GM18511 (cell line): ENCODE measurements at regions not wholly inside any gene's neighbourhood (a gene's known extent, or its start where the extent isn't known, plus 50 kb on each side); places are given as distances from the start of the nearest gene placed in this dataset.

ENCODE experiments used
- ATAC-seq: cut with Tn5 transposase; IDR thresholded peaks from one replicate; pipeline ENCODE4 v1.9.1; 2021; ENCODE audit warnings: mild to moderate bottlenecking, moderate library complexity; ENCODE audit not compliant: unreplicated experiment

DNA sequence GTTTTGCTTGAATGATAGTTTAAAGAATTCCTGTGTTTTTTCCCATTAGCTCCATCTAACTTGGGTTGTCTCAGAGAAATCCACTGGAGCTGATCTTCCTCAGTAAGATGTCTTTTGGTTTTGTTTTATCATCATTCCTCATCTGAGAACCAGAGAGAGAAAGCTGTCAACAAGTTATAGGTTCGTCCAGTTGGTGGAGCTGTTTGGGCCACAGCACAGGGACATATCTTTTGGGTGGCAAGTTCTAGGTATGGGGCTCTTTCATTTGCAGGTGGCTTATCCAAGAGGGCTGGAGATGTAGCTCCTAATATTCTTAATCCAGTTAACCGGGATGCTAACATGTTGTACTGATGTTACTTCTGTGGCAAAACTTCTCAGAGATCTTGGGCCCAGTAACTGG is 174.2 kb downstream of the KCNRG start:
- ATAC-seq, result no peak

DNA sequence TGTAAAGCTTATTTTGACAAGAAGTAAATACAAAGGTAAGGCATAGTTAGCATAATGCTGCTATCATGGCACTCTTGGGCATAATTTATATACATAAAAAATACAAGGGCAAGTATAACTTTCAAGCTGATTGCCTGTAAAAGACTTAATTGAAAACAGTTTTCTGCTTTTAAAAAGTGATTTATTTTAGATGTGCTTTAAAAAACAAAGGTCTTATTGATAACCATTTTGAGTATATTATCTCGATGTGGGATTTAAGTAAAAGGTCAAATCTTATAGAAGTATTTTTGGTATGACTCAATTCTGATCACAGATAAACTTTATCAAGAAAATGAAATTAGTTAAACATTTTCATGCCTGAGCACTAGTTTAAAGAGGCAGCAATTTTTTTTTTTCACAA is 175.8 kb downstream of the KCNRG start:
- no peak for ATAC-seq

DNA sequence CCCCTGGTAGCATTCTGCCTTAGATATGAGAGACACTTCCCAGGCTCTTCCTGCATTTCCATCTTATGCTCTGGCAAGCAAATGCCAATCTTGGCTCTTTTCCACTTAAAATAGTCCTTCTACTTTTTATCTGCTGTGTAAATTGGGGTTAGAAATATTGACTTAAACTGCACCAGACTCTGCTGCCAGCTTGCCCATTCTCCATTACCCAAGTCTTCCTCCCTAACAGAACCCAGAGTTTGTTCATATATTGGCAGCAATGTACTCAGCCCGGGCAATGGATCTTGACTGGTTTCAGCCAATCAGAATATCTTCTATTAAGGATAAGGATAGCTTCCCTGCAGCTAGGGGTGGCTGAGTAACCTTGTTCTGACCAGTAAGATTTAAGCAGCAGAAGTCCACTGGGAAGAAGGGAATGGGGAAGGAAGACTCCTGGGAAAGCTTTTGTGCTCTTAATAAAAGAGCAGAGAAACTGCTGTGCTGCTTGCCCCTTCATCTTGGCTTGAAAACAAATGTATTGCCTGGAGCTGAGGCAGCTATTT is 177.1 kb downstream of the KCNRG start:
- no peak for ATAC-seq

DNA sequence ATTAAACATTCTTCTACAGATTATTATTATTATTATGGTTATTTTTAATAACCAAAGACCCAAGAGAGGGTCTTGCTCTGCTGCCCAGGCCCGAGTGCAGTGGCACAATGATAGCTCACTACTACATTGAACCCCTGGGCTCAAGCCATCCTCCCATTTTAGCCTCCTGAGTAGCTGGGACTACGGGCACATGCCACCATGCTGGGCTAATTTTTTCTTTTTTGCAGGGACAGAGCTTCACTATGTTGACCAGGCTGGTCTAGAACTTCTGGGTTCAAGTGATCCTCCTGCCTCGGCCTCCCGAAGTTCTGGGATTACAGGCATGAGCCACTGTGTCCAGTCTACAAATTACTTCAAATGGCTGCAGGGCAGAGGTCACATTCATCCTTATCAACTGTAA is 179.8 kb downstream of the KCNRG start:
- no peak for ATAC-seq

DNA sequence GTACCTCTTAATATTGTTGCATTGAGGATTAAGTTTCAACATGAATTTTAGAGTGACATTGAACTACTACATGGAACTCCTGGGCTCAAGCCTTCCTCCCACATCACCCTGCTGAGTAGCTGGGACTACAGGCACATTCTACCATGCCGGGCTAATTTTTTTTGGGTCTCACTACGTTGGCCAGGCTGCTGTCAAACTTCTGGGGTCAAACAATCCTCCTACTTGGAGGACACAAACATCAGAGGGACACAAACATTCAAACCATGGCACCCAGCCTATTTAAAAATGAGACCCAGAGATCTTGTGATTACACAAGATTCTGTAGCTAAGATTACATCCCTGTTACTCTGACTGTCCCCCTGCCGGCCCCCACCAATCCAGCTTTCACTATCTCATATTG is 180.9 kb downstream of the KCNRG start:
- ATAC-seq, result no peak

DNA sequence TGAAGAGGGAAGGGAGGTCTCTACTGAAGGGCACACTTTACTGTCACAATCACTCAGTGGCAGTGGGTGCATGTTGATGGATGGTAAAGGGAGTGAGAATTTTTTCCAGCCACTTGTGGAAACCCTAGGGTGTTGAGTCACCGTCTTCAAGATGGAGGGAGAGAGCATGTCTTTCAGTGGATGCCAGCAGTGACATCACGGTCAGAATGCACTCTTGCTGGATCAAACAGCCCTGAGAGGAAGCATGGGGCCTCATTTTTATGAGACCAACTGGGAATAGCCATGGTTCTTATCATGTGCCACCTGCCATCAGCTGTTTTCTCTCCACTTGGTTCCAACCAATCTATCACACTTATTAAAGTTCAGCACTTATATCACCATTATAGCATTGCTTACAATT is 182.5 kb downstream of the KCNRG start:
- ATAC-seq, result no peak

DNA sequence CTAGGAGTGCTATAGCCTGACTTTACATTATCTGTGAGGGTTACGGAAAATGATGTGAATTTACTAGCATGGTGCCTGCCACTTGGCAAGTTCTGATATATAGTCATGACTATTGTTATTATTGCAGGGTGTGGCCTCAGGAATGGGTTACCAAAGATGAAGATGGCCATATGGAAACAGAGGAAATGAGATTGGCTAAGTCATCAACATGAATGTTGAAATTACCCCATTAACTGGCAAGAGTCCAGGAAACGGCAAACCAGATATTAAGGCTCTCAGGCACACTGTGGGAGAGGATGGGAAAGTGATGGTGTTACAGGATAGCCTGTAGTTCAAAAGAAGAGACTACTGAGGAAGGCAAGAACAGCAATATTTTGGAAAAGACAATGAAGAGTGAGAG is 183.3 kb downstream of the KCNRG start:
- ATAC-seq, result no peak

DNA sequence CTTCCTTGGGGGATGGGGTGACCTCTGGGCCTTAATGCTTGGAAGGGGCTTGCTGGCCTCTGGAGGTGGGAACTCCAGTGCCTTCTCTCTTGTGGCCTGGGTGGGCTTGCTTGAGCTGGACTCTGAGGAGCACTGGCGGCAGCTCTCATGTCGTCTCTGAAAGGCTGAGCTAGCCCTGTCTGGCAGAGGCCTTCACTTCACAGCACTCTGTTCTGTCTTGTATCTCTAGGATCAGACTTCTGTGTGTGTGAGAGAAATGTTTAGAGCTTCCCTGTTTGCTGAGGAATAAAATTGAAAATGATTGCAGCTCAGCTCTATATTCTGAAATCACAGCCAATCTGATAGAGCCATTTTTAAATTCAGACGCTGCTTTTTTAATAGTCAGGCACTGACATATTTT is 185.3 kb downstream of the KCNRG start:
- no peak for ATAC-seq

DNA sequence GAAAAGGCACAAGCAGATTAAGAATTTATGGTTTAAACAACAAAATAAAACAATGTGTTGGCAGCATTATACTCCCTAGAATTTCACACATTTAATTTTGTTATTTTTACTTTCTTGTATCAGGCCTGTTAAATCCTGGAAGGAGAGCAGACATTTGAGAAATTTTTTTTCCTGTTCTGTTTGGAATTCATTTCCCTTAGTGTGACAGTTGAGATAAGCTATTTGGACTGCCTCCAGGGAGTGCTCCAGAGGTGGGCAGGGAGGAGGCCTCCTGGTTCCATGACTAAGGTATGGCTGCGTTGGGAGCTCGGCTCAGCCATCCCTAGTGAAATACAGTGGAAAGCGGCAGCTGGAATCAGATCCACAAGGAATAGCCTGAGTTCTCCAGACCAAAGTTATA is 185.7 kb downstream of the KCNRG start:
- ATAC-seq, result no peak

DNA sequence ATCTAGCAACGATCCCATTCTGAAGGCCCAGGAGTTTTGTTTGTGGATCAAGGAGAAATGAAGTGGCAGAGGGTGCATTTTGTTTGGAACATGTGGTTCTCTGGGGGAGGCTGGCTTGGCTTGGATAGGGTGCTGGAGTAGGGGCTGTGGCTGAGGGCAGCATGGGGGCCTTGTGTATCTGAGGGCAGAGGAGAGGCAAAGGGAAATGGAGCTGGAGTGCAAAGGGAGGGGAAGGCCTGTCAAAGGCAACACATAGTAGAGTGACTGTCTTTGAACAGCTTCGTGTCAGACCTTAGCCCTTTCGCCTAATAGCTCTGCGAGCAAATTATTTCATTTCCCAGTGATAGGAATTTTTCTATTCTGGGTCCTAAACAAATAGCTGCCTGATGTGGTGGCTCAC is 187.2 kb downstream of the KCNRG start:
- ATAC-seq, result no peak

DNA sequence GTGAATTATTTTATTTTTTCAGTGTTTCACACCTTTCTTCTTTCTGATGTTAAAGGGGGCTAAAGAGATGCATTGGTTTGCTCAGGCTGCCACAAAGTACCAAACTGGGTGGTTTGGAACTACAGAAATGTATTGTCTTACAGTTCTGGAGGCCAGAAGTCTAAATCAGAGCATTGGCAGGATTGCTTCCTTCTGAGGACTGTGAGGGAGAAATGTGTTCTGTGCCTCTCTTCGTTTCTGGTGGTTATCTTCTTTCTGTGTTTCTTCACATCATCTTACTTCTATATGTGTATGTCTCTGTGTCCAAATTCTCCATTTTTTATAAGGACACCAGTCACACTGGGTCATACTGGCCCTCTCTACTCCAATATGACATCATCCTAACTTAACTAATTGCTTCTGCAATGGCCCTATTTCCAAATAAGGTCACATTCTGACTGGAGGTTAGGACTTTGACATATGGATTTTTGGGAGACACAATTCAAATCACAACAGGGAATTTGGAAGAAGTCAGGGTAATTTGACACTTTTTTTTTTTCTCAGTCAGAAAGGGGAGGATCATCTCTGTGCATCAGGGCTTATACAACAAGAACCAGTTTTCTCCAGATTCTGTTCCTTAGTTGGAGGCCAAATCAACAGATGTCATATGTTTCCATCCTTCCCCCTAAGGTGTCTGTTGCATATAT is 188.2 kb downstream of the KCNRG start:
- no peak for ATAC-seq

DNA sequence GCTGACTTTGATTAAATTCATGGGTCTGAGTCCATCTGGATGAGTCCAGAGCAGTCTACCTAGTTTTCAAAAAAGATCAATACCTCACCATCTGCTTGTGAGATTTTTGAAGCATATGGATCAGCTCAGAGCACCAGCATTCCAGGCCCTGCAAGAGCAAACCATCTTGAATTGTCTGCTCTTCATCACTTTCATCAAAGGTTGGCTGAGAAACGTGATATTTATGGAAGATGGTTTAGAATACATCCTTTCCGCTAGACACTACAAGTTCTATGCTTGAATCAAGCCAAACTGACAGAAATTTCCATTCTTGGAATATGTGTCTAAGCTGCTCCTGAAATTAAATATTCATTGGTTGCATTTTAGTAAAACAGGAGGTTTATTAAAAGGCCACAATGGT is 190.3 kb downstream of the KCNRG start:
- no peak for ATAC-seq

DNA sequence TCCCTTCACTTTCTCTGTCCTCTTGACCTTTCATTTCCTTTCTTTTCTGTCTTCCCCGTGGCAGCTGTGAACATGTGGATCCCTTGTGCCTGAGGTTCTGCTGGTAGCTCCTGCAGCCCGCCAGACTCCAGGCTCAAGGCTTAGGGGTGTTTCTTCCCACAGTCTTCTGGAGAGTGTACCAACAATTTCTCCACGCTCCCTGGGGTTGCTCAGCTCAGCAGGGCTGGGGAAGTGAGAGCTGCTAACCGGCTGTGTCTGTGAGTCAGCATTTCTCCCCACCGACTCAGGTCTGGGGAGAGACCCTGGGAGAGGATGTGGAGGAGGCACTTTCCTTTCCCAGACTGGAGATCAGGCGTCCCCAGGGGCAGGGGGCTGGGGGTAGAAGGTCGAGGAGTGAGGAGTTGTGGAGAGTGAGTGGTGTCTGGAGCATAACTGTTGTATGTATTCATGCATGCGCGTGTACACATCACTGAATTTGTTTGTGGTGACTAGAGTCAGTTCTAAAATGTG is 193.6 kb downstream of the KCNRG start:
- no peak for ATAC-seq

DNA sequence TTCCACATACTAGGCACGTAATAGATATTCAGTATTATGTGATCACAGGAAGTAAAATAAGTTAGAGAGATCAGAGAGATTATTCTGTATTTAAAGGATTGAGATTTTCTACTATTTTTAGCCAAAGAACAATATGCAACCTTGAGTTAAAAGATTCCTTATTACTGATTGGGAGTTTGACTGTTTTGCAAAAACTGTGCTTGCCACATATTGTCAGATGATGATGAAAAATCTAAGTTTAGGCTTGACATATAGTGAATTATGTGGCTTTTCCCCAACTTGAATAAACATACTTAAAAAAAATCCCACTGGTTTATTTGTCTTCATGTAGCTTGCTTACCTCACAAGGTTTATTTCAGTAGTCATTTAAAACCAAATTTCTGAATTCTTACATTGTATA is 194.4 kb downstream of the KCNRG start:
- ATAC-seq, result no peak

DNA sequence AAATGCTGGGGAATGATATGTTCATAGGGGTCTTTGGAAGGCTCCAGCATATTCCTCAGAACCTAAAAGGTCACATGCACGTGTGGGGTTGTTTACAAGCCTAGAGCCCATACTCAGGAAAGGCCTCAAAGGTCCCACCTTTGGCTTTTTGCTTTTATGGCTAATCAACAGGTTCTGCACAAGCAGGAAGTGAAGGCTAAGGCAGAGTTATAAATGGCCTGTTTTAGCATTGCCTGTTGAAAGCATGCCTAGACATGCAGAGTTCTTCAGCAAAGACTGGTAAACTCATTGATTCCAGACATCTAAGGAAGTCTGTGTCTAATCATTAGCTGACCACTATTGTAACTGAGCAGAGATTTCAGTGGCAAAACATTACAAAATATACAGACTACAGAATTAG is 198.3 kb downstream of the KCNRG start:
- no peak for ATAC-seq

DNA sequence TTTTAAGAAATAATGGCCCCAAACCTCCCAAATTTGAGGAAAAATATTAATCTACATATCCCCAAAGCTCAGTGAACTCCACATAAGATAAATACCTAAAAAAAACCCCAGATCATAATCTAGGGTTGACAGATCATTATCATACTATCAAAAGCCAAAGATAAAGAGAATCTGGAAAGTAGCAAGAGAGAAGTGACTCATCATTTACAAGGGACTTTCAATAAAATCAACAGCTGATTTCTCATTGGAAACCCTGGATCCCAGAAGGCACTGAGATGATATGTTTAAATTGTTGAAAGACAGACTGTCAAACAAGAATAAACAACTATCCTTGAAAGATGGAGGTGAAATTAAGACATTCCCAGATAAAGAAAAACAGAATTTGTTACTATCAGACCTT is 199.3 kb downstream of the KCNRG start:
- no peak for ATAC-seq

DNA sequence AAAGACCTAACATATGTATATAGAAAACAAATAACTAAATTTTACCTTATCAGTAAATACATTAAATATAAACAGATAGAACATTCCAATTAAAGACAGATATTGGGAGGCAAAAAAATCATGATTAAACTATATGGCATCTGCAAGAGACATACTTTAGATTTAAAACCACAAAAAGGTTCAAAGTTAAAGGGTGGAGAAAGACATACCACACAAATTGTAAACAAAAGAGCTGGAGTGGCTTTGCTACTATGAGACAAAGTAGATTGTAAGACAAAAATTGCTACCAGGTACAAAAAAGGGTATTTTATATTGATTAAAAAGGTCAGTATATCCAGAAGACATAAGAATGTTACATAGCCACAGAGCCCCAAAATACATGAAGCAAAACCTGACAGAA is 200.2 kb downstream of the KCNRG start:
- ATAC-seq, result no peak

DNA sequence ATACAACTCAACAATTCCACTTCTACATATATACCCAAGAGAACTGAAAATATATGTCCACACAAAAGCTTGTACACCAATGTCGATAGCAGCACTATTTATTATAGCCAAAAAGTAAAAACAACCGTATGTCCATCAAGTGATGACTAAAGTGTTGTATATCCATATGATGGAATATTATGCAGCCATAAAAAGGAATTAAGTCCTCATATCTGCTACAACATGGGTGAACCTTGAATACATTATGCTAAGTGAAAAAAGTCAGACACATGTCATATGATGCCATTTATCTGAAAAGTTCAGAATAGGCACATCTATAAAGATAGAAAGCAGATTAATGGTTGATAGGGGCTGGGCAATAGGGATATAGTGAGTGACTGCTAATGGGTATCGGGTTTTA is 204.5 kb downstream of the KCNRG start:
- ATAC-seq, result no peak

DNA sequence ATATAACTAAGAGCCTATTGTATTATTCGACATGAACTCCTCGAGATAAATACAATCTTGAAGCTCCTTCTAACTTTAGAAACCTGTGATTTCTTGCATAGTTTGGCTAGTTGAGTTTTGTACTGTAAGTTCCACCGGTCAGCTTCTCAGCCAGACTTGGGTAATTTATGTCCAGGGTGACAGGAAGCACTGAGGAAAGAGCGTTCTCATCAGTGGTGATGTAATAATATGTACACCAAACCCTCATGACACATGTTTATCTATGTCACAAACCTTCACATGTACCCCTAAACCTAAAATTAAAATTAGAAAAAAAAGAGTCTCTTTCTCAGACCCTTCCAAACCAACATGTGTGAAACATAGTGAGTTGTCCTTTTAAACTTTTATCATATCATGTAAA is 205.7 kb downstream of the KCNRG start:
- no peak for ATAC-seq

DNA sequence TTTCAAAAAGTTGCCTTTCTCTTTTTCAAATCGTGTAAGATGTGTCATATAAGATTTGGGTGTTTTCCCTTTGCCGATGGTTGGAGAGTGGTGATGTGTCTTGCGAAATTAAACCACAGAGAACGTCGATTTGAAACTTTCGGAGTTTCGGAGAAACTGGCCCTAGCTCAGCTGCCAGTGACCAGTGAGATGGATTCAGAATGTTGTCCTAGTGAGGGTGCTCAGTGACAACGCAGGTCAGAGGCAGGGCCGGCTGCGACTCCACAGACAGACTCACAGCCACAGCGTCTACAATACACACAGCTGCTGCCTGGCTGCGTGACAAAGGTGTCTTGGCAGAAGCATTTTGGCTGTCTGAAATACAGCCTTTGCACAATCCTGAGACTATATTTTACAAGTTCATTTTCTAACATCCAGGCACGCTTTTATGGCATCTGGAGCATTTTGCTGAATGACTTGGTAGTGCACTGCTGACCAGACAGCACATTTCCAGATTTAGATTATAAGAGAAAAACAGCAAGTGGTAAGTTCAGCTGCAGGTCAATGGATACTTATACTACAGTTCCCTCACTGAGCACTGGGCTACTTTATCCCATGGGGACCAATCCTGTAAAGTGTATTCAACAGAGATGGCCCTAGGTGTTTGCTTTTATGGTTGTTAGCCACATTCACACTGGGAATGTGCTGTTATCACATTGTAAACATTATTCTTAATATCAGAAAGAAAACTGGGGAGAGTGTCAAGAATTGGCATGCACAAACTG is 207.5 kb downstream of the KCNRG start:
- no peak for ATAC-seq

DNA sequence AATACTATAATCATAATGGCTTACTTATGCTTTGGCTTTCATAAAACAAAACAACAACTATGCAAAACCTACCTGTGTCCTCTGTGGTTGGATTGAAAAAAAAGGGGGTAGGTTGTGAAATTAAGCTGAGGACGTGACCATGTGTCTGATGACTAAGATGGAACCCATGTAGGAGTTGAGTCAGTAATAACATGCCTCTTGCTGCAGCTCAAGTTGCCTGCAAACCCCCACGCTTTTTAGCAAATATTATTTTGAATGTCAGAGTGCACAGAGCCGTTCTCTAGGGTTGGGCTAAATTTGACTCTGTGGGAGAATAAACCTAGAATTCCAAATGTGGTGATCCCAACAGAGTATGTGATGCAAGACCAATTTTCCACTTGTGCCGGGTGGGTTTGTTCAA is 209.3 kb downstream of the KCNRG start:
- peak; percentile 77 for ATAC-seq
